IPS-15b (cell line): ENCODE measurements at regions not wholly inside any gene's neighbourhood (a gene's known extent, or its start where the extent isn't known, plus 50 kb on each side); places are given as distances from the start of the nearest gene placed in this dataset.

Experiments
- H3K27me3 ChIP-seq: one replicate; pipeline ENCODE4 v1.6.1; 2013; ENCODE audit warnings: low read length; ENCODE audit not compliant: control insufficient read depth, insufficient read depth
- H3K36me3 ChIP-seq: one replicate; pipeline ENCODE4 v1.6.1; 2013; ENCODE audit warnings: low read length; ENCODE audit not compliant: control insufficient read depth, insufficient read depth
- H3K4me1 ChIP-seq: one replicate; pipeline ENCODE4 v1.6.1; 2013; ENCODE audit warnings: mild to moderate bottlenecking, low read length; ENCODE audit not compliant: control insufficient read depth, insufficient read depth
- H3K4me3 ChIP-seq: one replicate; pipeline ENCODE4 v1.5.1; 2013; ENCODE audit warnings: low read depth, low read length
- H3K9ac ChIP-seq: one replicate; pipeline ENCODE4 v1.6.1; 2013; ENCODE audit warnings: low read depth, mild to moderate bottlenecking, low read length
- H3K9me3 ChIP-seq: one replicate; pipeline ENCODE4 v1.6.1; 2013; ENCODE audit warnings: mild to moderate bottlenecking, low read length; ENCODE audit not compliant: control insufficient read depth, insufficient read depth

GRCh38 chr21:18153063-18153462 is 91.6 kb upstream of the CHODL start:
- Histone ChIP-seq H3K9me3 (no peaks in the 10 kb centered on the region), H3K4me1 (peaks cover 10% of the 10 kb centered on the region), H3K36me3 (no peaks in the 10 kb centered on the region), H3K4me3 (no peak overlapping the region), H3K27me3 (no peaks in the 10 kb centered on the region), H3K9ac (no peak overlapping the region)

- H3K9me3 ChIP-seq, result no peaks in the 10 kb centered on the region
- H3K4me1 ChIP-seq, result peaks cover 10% of the 10 kb centered on the region
- H3K36me3 ChIP-seq, result no peaks in the 10 kb centered on the region
- H3K9ac ChIP-seq, result no peak overlapping the region
- no peak overlapping the region for H3K4me3 ChIP-seq
- no peaks in the 10 kb centered on the region for H3K27me3 ChIP-seq
Observed at GRCh38 chr21:18152371-18152770, 92.3 kb upstream of the CHODL start.

GRCh38 chr21:18151046-18151445 is 93.6 kb upstream of the CHODL start:
- no peak overlapping the region for H3K4me3 ChIP-seq
- H3K4me1 ChIP-seq, result peaks cover 9% of the 10 kb centered on the region
- no peaks in the 10 kb centered on the region for H3K9me3 ChIP-seq
- no peaks in the 10 kb centered on the region for H3K27me3 ChIP-seq
- H3K9ac ChIP-seq, result no peak overlapping the region
- no peaks in the 10 kb centered on the region for H3K36me3 ChIP-seq

- no peak overlapping the region for H3K4me3 ChIP-seq
- H3K9ac ChIP-seq, result no peak overlapping the region
- H3K9me3 ChIP-seq, result no peaks in the 10 kb centered on the region
- H3K4me1 ChIP-seq, result no peaks in the 10 kb centered on the region
- H3K36me3 ChIP-seq, result no peaks in the 10 kb centered on the region
- H3K27me3 ChIP-seq, result no peaks in the 10 kb centered on the region
Observed at GRCh38 chr21:18148401-18148800, 96.2 kb upstream of the CHODL start.

GRCh38 chr21:18147678-18148077 is 97.0 kb upstream of the CHODL start:
- Histone ChIP-seq H3K36me3 (no peaks in the 10 kb centered on the region), H3K4me1 (no peaks in the 10 kb centered on the region), H3K27me3 (no peaks in the 10 kb centered on the region), H3K9ac (no peak overlapping the region), H3K4me3 (no peak overlapping the region), H3K9me3 (no peaks in the 10 kb centered on the region)

- Histone ChIP-seq H3K27me3 (no peaks in the 10 kb centered on the region), H3K4me1 (no peaks in the 10 kb centered on the region), H3K9me3 (no peaks in the 10 kb centered on the region), H3K36me3 (no peaks in the 10 kb centered on the region), H3K4me3 (no peak overlapping the region), H3K9ac (no peak overlapping the region)
Observed at GRCh38 chr21:18146820-18147219, 97.8 kb upstream of the CHODL start.

- H3K27me3 ChIP-seq, result no peaks in the 10 kb centered on the region
Observed at GRCh38 chr21:18144339-18144738, 100.3 kb upstream of the CHODL start.

GRCh38 chr21:18142655-18143054 is 102.0 kb upstream of the CHODL start:
- no peaks in the 10 kb centered on the region for H3K4me1 ChIP-seq
- H3K36me3 ChIP-seq, result no peaks in the 10 kb centered on the region
- H3K9me3 ChIP-seq, result no peaks in the 10 kb centered on the region
- no peaks in the 10 kb centered on the region for H3K27me3 ChIP-seq
- no peak overlapping the region for H3K4me3 ChIP-seq
- H3K9ac ChIP-seq, result no peak overlapping the region

More at GRCh38 chr21:18144339-18144738, 100.3 kb upstream of the CHODL start:
- Histone ChIP-seq H3K36me3 (no peaks in the 10 kb centered on the region), H3K4me3 (no peak overlapping the region), H3K9ac (no peak overlapping the region), H3K9me3 (no peaks in the 10 kb centered on the region), H3K4me1 (no peaks in the 10 kb centered on the region)

GRCh38 chr21:18138507-18138906 is 106.1 kb upstream of the CHODL start:
- H3K27me3 ChIP-seq, result no peaks in the 10 kb centered on the region
- H3K9me3 ChIP-seq, result no peaks in the 10 kb centered on the region
- H3K4me1 ChIP-seq, result no peaks in the 10 kb centered on the region
- no peak overlapping the region for H3K4me3 ChIP-seq
- H3K36me3 ChIP-seq, result no peaks in the 10 kb centered on the region
- H3K9ac ChIP-seq, result no peak overlapping the region

GRCh38 chr21:18129526-18129925 is 115.1 kb upstream of the CHODL start:
- Histone ChIP-seq H3K9me3 (no peaks in the 10 kb centered on the region), H3K27me3 (no peaks in the 10 kb centered on the region)

GRCh38 chr21:18118566-18118965 is 126.1 kb upstream of the CHODL start:
- Histone ChIP-seq H3K36me3 (no peaks in the 10 kb centered on the region), H3K27me3 (no peaks in the 10 kb centered on the region), H3K9ac (no peak overlapping the region), H3K9me3 (no peaks in the 10 kb centered on the region), H3K4me1 (no peaks in the 10 kb centered on the region), H3K4me3 (no peak overlapping the region)

More at GRCh38 chr21:18129526-18129925, 115.1 kb upstream of the CHODL start:
- no peaks in the 10 kb centered on the region for H3K4me1 ChIP-seq
- H3K4me3 ChIP-seq, result no peak overlapping the region
- no peak overlapping the region for H3K9ac ChIP-seq
- no peaks in the 10 kb centered on the region for H3K36me3 ChIP-seq

GRCh38 chr21:18117176-18117575 is 127.5 kb upstream of the CHODL start:
- Histone ChIP-seq H3K9ac (no peak overlapping the region), H3K4me3 (no peak overlapping the region), H3K9me3 (no peaks in the 10 kb centered on the region), H3K36me3 (no peaks in the 10 kb centered on the region), H3K4me1 (no peaks in the 10 kb centered on the region), H3K27me3 (no peaks in the 10 kb centered on the region)

GRCh38 chr21:18114810-18115209 is 129.8 kb upstream of the CHODL start:
- no peak overlapping the region for H3K9ac ChIP-seq
- H3K4me1 ChIP-seq, result no peaks in the 10 kb centered on the region
- no peaks in the 10 kb centered on the region for H3K27me3 ChIP-seq
- H3K9me3 ChIP-seq, result no peaks in the 10 kb centered on the region
- no peaks in the 10 kb centered on the region for H3K36me3 ChIP-seq
- no peak overlapping the region for H3K4me3 ChIP-seq
